Left lung (tissue), 4 donors: ENCODE measurements at regions not wholly inside any gene's neighbourhood (a gene's known extent, or its start where the extent isn't known, plus 50 kb on each side); places are given as distances from the start of the nearest gene placed in this dataset.
A peak's percentile ranks its signal among the peaks of the same experiment; 100 is the strongest.

ENCODE experiments used
- ATAC-seq: fragments of 200-7000 bp; cut with Tn5 transposase; one replicate; pipeline ENCODE4 v1.9.1; 2020; ENCODE audit warnings: moderate library complexity
- DNase-seq, 4 donors: peaks; one replicate each; pipeline ENCODE4 v3.0.0-alpha.2; 2013 to 2020
- H3K27ac ChIP-seq, 2 donors: fragments of 200-600 bp; sonication (generic) in 1 of 2; one replicate each; pipeline versions ENCODE4 v1.5.0 to v1.8.0; 2020 to 2021
- H3K27me3 ChIP-seq, 2 donors: fragments of 200-600 bp; sonication (generic) in 1 of 2; one replicate each; pipeline versions ENCODE4 v1.5.0 to v1.8.0; 2020 to 2021
- H3K36me3 ChIP-seq, 2 donors: fragments of 200-600 bp; sonication (generic) in 1 of 2; one replicate each; pipeline versions ENCODE4 v1.5.0 to v1.8.0; 2020 to 2021
- H3K4me1 ChIP-seq, 2 donors: fragments of 200-600 bp; one replicate each; pipeline ENCODE4 v1.8.0; 2021
- H3K4me3 ChIP-seq, 2 donors: fragments of 200-600 bp; sonication (generic) in 1 of 2; one replicate each; pipeline versions ENCODE4 v1.5.0 to v1.8.0; 2020 to 2021; ENCODE audit warnings: mild to moderate bottlenecking in 1 of 2
- H3K9me3 ChIP-seq, 2 donors: fragments of 200-600 bp; sonication (generic) in 1 of 2; one replicate each; pipeline versions ENCODE4 v1.5.0 to v1.8.0; 2020 to 2021
- CTCF ChIP-seq, 2 donors: fragments of 200-600 bp; sonication (generic) in 1 of 2; IDR thresholded peaks; one replicate each; pipeline versions ENCODE4 v1.5.0 to v1.8.0; 2021; ENCODE audit warnings: antibody characterized with exemption in 2 of 2
- intact Hi-C, 2 donors: fragments of 100-400 bp; cut with DNase I; formaldehyde crosslinking; loops; one replicate each; pipeline versions ENCODE4 v1.11.2 to v1.14.2; 2022
- donor health status: DM: no; HTN: yes; CAD: no.
- donor health status: DM: no; HTN: no; CAD: no.

DNA sequence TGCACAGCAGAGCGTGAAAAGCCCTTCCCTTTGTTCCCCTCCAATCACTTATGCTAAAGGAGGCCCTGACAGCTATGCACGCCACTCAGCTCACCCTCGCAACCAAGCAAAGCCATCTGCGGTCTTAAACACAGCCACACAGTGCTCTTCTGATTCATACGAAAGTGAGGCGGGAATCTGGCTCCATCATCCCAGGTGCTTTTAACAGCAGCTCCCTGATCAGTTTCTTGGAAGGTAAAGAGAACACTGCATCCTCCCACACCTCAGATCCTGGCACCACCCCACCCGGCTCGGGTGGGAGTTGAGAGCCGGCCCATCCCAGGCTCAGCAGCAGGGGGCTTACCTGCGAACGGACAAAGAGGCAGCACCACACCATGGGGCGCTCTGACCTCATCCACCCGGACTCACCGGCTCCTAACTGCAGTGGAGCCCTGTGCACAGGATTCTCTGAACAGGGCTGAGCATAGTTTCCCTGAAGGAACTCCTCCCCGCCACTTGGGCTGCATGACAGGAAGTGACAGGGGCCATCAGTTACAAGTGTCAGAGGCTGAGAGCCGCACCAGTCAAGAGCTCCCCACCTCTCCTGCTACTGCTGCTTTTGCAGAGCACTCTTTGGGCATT lies 114.3 kb upstream of the ARHGEF3 start:
- intact Hi-C loops, result no loop called here
- peak overlapping the region; percentile 6 to 39 for H3K4me3 ChIP-seq
- peak in 1 of 4 donors; percentile 47 for DNase-seq
- no peak for TF ChIP-seq CTCF (IDR thresholded peaks at IDR 0.05)
- H3K27ac ChIP-seq, result peak overlapping the region; percentile 33 to 79
- H3K9me3 ChIP-seq, result no peaks in the 10 kb centered on the region
- peak; percentile 79 for ATAC-seq
- H3K36me3 ChIP-seq, result no peaks in the 10 kb centered on the region
- peaks cover 0 to 45% of the 10 kb centered on the region in 2 donors for H3K4me1 ChIP-seq
- no peaks in the 10 kb centered on the region for H3K27me3 ChIP-seq

DNA sequence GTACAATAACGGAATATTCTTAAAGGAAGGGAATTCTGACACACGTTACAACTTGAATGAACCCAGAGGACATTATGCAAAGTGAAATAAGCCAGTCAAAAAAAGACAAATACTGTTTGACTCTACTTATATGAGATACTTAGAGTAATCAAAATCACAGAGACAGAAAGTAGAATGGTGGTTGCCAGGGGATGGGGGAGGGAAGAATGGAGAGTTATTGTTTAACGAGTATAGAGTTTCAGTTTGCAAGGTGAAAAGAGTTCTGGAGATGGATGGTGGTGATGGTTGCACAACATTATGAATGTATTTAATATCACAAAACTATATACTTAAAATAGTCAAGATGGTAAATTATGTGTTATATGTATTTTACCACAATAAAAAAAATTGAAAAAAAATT lies 112.9 kb upstream of the ARHGEF3 start:
- TF ChIP-seq CTCF (IDR thresholded peaks at IDR 0.05), result no peak
- Histone ChIP-seq H3K4me1 (peaks cover 0 to 45% of the 10 kb centered on the region in 2 donors), H3K27ac (peak overlapping the region in 1 of 2 donors; percentile 30), H3K4me3 (peak overlapping the region in 1 of 2 donors; percentile 39), H3K27me3 (no peaks in the 10 kb centered on the region), H3K9me3 (no peaks in the 10 kb centered on the region), H3K36me3 (no peaks in the 10 kb centered on the region)
- ATAC-seq (no peak), DNase-seq (no peak)
- intact Hi-C loops, result no loop called here

GRCh38 chr3:56911363-56911762 lies 109.6 kb upstream of the ARHGEF3 start:
- intact Hi-C loops, result no loop called here
- no peaks in the 10 kb centered on the region for H3K36me3 ChIP-seq
- no peak overlapping the region for H3K4me3 ChIP-seq
- peaks cover 0 to 12% of the 10 kb centered on the region in 2 donors for H3K4me1 ChIP-seq
- H3K9me3 ChIP-seq, result no peaks in the 10 kb centered on the region
- peak overlapping the region in 1 of 2 donors; percentile 8 for H3K27ac ChIP-seq
- no peak for ATAC-seq
- H3K27me3 ChIP-seq, result no peaks in the 10 kb centered on the region
- no peak for TF ChIP-seq CTCF (IDR thresholded peaks at IDR 0.05)
- no peak for DNase-seq

GRCh38 chr3:56909349-56909748 lies 107.6 kb upstream of the ARHGEF3 start:
- TF ChIP-seq CTCF (IDR thresholded peaks at IDR 0.05), result no peak
- ATAC-seq, result no peak
- no peak for DNase-seq
- Histone ChIP-seq H3K4me1 (peaks cover 0 to 6% of the 10 kb centered on the region in 2 donors), H3K9me3 (no peaks in the 10 kb centered on the region), H3K27ac (no peak overlapping the region), H3K27me3 (no peaks in the 10 kb centered on the region), H3K36me3 (no peaks in the 10 kb centered on the region), H3K4me3 (no peak overlapping the region)
- intact Hi-C loops, result no loop called here

DNA sequence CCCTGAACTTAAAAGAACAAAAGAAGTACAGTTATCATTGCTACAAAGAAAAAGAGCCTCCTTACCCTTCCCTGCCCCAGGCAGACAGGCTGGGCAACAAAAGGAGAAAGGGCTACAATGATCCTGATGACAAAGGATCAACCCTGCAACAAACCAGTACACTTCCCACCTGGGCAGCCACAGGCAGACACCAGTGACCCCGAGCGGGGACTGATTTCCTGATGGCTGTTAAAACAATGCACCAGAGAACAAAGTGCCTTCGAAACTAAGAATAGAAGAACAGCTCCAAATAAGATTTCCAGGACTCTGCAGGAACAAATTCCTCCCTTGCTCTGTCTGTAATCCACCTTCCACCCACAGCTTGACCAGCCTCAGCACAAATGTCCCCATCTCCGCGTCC lies 106.3 kb upstream of the ARHGEF3 start:
- H3K4me3 ChIP-seq, result no peak overlapping the region
- H3K27me3 ChIP-seq, result no peaks in the 10 kb centered on the region
- no peak overlapping the region for H3K27ac ChIP-seq
- H3K36me3 ChIP-seq, result no peaks in the 10 kb centered on the region
- intact Hi-C loops, result no loop called here
- ATAC-seq, result no peak
- DNase-seq, result no peak
- TF ChIP-seq CTCF (IDR thresholded peaks at IDR 0.05), result no peak
- peaks cover 0 to 6% of the 10 kb centered on the region in 2 donors for H3K4me1 ChIP-seq
- no peaks in the 10 kb centered on the region for H3K9me3 ChIP-seq
